WI38 (cell line): ENCODE measurements at regions not wholly inside any gene's neighbourhood (a gene's known extent, or its start where the extent isn't known, plus 50 kb on each side); places are given as distances from the start of the nearest gene placed in this dataset.
"Not testable (repeated sequence)": the region's sequence is repeated elsewhere in the genome, so short reads cannot be mapped to it uniquely, and the experiment has no call there.

Experiments used
- H3K4me3 ChIP-seq: 2 replicates; pipeline ENCODE4 v1.5.1; 2011; ENCODE audit warnings: low read depth, mild to moderate bottlenecking, control low read depth, low read length
- TF ChIP-seq, protein P1 (sequence below): IDR thresholded peaks from 2 replicates; pipeline ENCODE4 v1.5.1; 2012; ENCODE audit warnings: low read depth, mild to moderate bottlenecking, control low read depth, low read length

GRCh38 chr12:105897311-105897725 lies 241.4 kb downstream of the NUAK1 start:
- H3K4me3 ChIP-seq = no peak overlapping the region
- TF ChIP-seq, protein P1, sequence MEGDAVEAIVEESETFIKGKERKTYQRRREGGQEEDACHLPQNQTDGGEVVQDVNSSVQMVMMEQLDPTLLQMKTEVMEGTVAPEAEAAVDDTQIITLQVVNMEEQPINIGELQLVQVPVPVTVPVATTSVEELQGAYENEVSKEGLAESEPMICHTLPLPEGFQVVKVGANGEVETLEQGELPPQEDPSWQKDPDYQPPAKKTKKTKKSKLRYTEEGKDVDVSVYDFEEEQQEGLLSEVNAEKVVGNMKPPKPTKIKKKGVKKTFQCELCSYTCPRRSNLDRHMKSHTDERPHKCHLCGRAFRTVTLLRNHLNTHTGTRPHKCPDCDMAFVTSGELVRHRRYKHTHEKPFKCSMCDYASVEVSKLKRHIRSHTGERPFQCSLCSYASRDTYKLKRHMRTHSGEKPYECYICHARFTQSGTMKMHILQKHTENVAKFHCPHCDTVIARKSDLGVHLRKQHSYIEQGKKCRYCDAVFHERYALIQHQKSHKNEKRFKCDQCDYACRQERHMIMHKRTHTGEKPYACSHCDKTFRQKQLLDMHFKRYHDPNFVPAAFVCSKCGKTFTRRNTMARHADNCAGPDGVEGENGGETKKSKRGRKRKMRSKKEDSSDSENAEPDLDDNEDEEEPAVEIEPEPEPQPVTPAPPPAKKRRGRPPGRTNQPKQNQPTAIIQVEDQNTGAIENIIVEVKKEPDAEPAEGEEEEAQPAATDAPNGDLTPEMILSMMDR = no peak

DNA sequence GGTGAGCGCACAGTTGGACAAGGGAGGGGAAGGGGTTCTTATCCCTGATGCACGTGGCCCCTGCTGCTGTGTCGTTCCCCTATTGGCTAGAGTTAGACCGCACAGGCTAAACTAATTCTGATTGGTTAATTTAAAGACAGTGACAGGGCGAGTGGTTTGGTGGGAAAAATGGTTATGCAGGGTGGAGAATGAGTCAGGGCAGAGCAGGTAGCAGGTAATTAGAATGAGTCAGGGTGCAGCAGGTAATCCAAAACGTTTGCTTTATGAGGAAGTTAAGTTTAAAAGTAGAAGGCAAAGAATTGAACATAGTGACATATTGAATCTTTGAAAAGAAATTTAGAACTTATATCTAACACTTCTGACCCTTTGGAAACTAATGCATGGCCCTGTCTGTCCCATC lies 240.5 kb downstream of the NUAK1 start:
- not testable (repeated sequence) for H3K4me3 ChIP-seq

- no peak overlapping the region for H3K4me3 ChIP-seq
- TF ChIP-seq, protein P1 = no peak
These were observed 239.2 kb downstream of the NUAK1 start for GRCh38 chr12:105899589-105899988.

DNA sequence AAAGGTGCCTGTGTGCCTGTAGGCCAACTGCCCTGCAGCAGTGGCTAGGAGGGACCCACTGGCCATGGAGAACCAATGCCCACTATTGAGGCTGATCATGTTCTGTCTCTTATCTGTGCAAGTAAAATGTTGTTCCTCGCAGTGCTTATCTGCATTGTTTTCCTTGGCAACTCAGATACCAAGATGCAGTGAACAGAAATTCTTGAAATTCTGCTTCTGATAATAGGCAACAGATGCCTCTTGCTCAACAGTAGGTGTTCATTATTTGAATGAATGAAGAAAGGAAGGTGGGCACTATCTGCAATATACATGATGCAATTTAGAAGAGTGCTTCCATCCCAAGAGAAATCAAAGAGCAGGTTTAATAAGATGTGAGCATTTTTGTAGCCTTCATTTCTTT lies 232.2 kb downstream of the NUAK1 start:
- TF ChIP-seq, protein P1 = no peak
- no peak overlapping the region for H3K4me3 ChIP-seq

GRCh38 chr12:105907982-105908381 lies 230.8 kb downstream of the NUAK1 start:
- H3K4me3 ChIP-seq = no peak overlapping the region
- TF ChIP-seq, protein P1 = no peak

DNA sequence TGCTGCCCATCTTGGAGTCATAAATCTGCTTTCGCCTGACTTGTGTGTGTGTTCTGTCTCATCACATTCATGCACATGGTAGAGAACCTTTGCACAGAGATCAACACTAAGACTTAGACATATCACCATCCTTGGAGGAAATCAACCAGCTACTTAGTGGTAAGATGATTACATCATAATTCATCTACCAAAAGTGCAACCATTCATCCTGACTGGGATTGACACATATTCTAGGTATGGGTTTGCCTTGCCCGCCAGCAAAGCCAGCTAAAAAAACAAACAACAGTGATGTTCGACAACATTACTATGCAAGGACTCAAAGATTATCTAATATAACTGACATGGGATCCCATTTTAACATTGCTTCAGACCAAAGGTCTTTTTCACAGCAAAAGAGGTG lies 228.7 kb downstream of the NUAK1 start:
- no peak overlapping the region for H3K4me3 ChIP-seq
- TF ChIP-seq, protein P1 = no peak

GRCh38 chr12:105911966-105912365 lies 226.8 kb downstream of the NUAK1 start:
- no peak overlapping the region for H3K4me3 ChIP-seq
- TF ChIP-seq, protein P1 = no peak

- TF ChIP-seq, protein P1 = no peak
- no peak overlapping the region for H3K4me3 ChIP-seq
These were observed 225.7 kb downstream of the NUAK1 start for GRCh38 chr12:105912882-105913678.
